HG03342 (cell line): ENCODE measurements at regions not wholly inside any gene's neighbourhood (a gene's known extent, or its start where the extent isn't known, plus 50 kb on each side); places are given as distances from the start of the nearest gene placed in this dataset.

ENCODE experiments used
- ATAC-seq: cut with Tn5 transposase; IDR thresholded peaks from one replicate; pipeline ENCODE4 v1.9.1; 2021; ENCODE audit warnings: mild to moderate bottlenecking, moderate library complexity; ENCODE audit not compliant: unreplicated experiment

GRCh38 chr5:143694357-143694756, 117.6 kb upstream of the HMHB1 start:
- no peak for ATAC-seq

- ATAC-seq = peak; percentile 84
Observed at GRCh38 chr5:143693651-143694252, 118.2 kb upstream of the HMHB1 start.

- ATAC-seq = no peak
Observed at GRCh38 chr5:143692342-143692741, 119.6 kb upstream of the HMHB1 start.

GRCh38 chr5:143691945-143692290, 120.0 kb upstream of the HMHB1 start:
- no peak for ATAC-seq

- ATAC-seq = no peak
Observed at GRCh38 chr5:143691287-143691944, 120.5 kb upstream of the HMHB1 start.

- ATAC-seq = no peak
Observed at GRCh38 chr5:143687604-143688003, 124.4 kb upstream of the HMHB1 start.

- ATAC-seq = no peak
Observed at GRCh38 chr5:143685246-143685815, 126.6 kb upstream of the HMHB1 start.

- ATAC-seq = no peak
Observed at GRCh38 chr5:143683459-143683858, 128.5 kb upstream of the HMHB1 start.

GRCh38 chr5:143682929-143683386, 129.0 kb upstream of the HMHB1 start:
- no peak for ATAC-seq

GRCh38 chr5:143682246-143682905, 129.6 kb upstream of the HMHB1 start:
- ATAC-seq = no peak

- no peak for ATAC-seq
Observed at GRCh38 chr5:143680672-143681259, 131.2 kb upstream of the HMHB1 start.

GRCh38 chr5:143679777-143680176, 132.2 kb upstream of the HMHB1 start:
- no peak for ATAC-seq

- no peak for ATAC-seq
Observed at GRCh38 chr5:143678148-143678905, 133.6 kb upstream of the HMHB1 start.

GRCh38 chr5:143677403-143677802, 134.6 kb upstream of the HMHB1 start:
- ATAC-seq = no peak

- ATAC-seq = no peak
Observed at GRCh38 chr5:143676802-143677201, 135.2 kb upstream of the HMHB1 start.

GRCh38 chr5:143674469-143674786, 137.5 kb upstream of the HMHB1 start:
- no peak for ATAC-seq

GRCh38 chr5:143673676-143674468, 138.1 kb upstream of the HMHB1 start:
- ATAC-seq = no peak

- ATAC-seq = no peak
Observed at GRCh38 chr5:143672806-143673205, 139.2 kb upstream of the HMHB1 start.

- no peak for ATAC-seq
Observed at GRCh38 chr5:143671674-143672569, 140.0 kb upstream of the HMHB1 start.
